ENCODE measurements at regions not wholly inside any gene's neighbourhood (a gene's known extent, or its start where the extent isn't known, plus 50 kb on each side); places are given as distances from the start of the nearest gene placed in this dataset.

DNA sequence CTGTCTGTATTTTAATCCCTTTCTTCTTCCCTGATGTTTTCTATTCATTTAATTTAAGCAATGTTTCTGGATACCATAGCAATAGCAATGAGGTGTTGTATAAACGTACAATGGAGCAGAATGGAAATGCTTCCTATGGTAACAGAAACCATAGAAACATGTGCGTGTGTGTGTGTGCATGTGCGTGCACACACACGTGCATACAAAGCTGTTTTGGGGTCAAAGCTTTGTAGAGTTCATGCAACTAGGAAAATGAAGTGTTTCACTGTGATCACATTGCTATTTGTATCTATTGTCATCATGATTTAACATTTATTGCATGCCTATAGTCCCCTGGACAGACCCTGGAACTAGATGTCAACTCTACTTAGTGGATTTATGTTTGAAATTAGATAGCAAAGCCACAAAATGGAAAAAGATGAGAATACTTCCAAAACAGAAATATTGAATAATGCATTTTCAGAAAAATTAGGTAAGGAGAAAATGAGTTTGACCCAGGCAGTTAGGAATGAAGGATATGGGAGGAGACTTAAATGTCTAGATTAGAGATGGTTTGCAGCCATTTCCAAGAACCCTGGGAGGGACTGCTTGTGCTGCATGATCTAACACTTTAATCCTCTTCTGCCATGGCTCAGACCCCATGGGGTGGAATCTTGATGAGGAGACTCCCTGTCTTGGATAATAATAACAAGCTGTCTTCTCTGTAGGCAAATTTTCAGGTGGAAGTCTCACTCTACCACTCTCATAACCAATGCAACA, 124.4 kb downstream of the TRMT11 start:
- TF ChIP-seq, protein P1, sequence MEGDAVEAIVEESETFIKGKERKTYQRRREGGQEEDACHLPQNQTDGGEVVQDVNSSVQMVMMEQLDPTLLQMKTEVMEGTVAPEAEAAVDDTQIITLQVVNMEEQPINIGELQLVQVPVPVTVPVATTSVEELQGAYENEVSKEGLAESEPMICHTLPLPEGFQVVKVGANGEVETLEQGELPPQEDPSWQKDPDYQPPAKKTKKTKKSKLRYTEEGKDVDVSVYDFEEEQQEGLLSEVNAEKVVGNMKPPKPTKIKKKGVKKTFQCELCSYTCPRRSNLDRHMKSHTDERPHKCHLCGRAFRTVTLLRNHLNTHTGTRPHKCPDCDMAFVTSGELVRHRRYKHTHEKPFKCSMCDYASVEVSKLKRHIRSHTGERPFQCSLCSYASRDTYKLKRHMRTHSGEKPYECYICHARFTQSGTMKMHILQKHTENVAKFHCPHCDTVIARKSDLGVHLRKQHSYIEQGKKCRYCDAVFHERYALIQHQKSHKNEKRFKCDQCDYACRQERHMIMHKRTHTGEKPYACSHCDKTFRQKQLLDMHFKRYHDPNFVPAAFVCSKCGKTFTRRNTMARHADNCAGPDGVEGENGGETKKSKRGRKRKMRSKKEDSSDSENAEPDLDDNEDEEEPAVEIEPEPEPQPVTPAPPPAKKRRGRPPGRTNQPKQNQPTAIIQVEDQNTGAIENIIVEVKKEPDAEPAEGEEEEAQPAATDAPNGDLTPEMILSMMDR (conservative IDR thresholded peaks at IDR 0.05): no peak
- no peak for TF ChIP-seq EZH2 (IDR thresholded peaks at IDR 0.05; ENCODE audit: low read depth)

Measured in PC-9 (cell line).